Gastroesophageal sphincter (tissue), 3 donors: ENCODE measurements at regions not wholly inside any gene's neighbourhood (a gene's known extent, or its start where the extent isn't known, plus 50 kb on each side); places are given as distances from the start of the nearest gene placed in this dataset.

ENCODE experiments used
- CTCF ChIP-seq, 4 experiments: fragments of 200-600 bp in 2 of 4; fragments of 450-650 bp in 2 of 4; sonication (generic) in 1 of 4; IDR thresholded peaks; one replicate each; pipeline ENCODE4 v1.5.1; 2017 to 2019; ENCODE audit warnings: antibody characterized with exemption in 4 of 4, mild to moderate bottlenecking in 2 of 4, moderate library complexity in 2 of 4
- EP300 ChIP-seq: sonication (generic); formaldehyde crosslinking; IDR thresholded peaks from one replicate; pipeline ENCODE4 v1.6.1; 2017; ENCODE audit warnings: antibody characterized with exemption, mild to moderate bottlenecking
- POLR2AphosphoS5 ChIP-seq: sonication (generic); formaldehyde crosslinking; IDR thresholded peaks from one replicate; pipeline ENCODE4 v1.6.1; 2017; ENCODE audit warnings: antibody characterized with exemption

GRCh38 chr4:181121733-181122132 lies 1121.5 kb upstream of the TENM3 start:
- TF ChIP-seq CTCF (IDR thresholded peaks at IDR 0.05) (no peak), EP300 (no peak), POLR2AphosphoS5 (no peak)
